SK-N-DZ (cell line): ENCODE measurements at regions not wholly inside any gene's neighbourhood (a gene's known extent, or its start where the extent isn't known, plus 50 kb on each side); places are given as distances from the start of the nearest gene placed in this dataset.
"Not testable (repeated sequence)": the region's sequence is repeated elsewhere in the genome, so short reads cannot be mapped to it uniquely, and the experiment has no call there.

Experiments used
- DNase-seq: peaks from one replicate; pipeline ENCODE4 v3.0.0-alpha.2; 2015; ENCODE audit warnings: low spot score

DNA sequence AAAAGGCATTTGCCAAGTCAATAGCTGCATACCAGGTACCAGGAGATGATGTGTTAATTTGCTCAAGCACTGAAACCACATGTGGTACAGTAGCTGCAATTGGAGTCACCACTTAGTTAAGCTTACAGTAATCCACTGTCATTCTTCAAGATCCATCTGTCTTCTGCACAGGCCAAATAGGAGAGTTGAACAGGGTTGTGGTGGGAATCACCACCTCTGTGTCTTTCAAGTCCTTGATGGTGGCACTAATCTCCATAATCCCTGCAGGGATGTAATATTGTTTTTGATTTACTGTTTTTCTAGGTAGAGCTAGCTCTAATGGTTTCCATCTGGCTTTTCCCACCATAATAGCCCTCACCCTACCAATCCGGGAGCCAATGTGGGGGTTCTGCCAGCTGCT lies 91.9 kb downstream of the FCRL5 start:
- DNase-seq = no peak

DNA sequence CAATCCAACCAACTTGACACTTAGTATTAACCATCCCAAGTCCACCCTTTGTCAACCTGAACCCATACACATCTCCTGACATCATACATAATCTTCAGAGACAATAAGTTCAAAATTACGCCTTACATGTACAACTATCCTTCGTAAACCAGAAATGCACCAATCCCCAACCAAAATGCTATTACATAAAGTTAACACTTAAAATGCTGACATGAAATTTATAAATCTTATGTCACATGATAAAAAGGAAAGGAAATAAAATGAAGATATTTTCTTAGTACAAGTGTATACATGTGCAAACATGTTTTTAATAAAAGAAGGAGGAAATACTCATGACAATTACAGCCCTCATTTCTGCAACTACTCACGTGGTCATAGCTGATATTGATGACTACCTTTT lies 95.0 kb downstream of the FCRL5 start:
- no peak for DNase-seq

DNA sequence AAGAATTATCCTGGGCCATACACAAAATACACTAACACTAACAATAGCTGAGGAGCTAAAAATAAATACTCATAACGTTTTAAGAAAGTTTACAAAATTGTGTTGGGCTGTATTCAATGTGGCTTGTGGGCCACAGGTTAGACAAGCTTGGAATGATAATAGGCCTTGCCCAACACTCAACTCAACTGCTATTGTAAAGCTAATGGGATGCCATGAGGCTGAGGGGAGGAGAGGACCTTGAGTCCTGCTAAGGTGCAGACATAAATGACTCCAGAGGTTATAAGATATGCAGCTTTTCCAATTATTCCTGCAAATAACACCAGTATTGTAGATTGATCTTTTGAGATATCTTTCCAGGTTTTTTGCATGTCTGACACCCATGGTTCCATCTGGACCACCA lies 97.0 kb downstream of the FCRL5 start:
- DNase-seq = no peak

DNA sequence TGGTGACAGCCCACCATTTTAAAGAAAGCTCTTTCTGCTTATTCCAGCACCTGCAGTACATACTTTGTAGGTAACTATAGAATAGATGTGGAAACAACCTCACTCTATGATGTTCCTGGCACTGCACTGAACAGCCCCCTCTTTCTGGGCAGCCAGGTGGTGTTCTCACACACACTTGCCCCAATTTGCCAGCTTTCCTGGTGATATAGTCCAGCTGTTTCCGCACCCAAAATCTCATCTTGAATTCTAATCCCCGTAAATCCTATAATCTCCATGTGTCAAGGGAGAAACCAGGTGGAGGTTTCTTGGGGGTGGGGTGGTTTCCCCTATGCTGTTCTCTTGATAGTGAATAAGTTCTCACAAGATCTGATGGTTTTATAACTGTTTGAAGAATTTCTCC lies 102.2 kb downstream of the FCRL5 start:
- DNase-seq = no peak

DNA sequence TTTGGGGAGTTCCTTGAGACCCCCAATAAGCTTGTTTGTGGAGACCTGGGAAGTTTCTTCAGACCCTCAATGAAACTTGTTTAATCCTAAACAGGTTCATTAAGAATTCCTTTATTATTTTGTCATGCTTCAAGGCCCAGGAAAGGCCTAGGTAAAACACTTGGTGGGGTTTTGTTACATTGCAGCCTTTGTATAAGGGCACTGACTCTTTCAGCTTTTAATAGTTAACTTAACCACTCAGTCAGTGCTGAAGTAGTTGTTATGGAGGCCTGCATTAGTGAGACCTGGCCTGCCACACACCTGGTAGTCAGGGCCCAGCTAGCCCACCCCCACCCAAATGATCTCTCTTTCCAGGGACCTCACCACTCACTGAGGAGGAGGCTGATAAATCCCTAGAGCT lies 103.7 kb downstream of the FCRL5 start:
- no peak for DNase-seq

DNA sequence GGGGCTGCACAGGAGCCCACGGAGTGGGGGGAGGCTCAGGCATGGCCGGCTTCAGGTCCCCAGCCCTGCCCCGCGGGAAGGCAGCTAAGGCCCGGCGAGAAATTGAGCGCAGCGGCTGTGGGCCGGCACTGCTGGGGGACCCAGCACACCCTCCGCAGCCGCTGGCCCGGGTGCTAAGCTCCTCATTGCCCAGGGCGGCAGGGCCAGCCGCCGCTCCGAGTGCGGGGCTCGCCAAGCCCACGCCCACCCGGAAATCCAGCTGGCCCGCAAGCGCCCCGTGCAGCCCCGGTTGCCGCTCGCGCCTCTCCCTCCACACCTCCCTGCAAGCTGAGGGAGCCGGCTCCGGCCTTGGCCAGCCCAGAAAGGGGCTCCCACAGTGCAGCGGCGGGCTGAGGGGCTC lies 106.0 kb downstream of the FCRL5 start:
- not testable (repeated sequence) for DNase-seq

DNA sequence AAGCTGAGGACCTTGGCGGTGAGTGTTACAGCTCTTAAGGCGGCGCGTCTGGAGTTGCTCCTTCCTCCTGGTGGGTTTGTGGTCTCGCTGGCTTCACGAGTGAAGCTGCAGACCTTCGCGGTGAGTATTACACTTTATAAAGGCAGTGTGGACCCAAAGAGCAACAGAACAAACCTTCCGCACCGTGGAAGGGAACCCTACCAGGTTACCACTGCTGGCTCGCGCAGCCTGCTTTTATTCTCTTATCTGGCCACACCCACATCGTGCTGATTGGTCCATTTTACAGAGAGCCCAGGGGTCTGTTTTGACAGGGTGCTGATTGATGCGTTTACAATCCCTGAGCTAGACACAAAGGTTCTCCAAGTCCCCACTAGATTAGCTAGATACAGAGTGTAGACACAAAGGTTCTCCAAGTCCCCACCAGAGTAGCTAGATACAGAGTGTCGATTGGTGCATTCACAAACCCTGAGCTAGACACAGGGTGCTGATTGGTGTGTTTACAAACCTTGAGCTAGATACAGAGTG lies 106.6 kb downstream of the FCRL5 start:
- DNase-seq = not testable (repeated sequence)

DNA sequence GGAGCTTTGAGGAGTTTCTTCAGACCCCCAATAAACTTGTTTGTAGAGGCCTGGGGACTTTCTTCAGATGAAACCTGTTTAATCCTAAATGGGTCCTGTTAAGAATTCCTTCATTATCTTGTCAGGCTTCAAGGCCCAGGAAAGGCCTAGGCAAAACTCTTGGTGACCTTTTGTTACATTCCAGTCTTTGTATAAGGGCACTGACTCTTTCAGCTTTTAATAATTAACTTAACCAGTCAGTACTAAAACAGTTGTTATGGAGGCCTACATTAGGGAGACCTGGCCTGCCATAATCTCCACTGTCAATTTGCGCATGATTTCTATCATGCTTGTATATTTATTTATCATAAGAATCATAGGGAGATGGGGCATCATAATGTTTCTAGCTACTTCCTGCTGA lies 110.2 kb downstream of the FCRL5 start:
- DNase-seq = no peak

DNA sequence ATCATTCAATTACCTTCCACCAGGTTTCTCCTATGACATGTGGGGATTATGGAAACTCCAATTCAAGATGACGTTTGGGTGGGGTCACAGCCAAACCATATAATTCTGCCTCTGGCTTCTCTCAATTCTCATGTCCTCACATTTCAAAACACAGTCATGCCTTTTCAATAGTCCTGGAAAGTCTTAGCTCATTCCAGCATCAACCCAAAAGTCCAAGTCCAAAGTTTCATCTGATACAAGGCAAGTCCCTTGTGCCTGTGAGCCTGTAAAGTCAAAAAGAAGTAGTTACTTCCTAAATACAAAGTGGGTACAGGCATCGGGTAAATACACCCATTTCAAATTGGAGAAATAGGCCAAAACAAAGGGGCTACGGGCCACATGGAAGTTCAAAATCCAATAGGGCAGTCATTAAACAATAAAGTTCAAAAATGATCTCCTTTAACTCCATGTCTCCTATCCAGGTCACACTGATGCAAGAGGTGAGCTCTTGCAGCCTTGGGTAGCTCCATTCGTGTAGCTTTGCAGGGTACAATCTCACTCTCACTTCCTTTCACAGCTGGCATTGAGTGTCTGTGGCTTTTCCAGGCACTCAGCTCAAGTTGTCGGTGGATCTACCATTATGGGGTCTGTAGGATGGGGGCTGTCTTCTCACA lies 112.9 kb downstream of the FCRL5 start:
- DNase-seq = no peak

DNA sequence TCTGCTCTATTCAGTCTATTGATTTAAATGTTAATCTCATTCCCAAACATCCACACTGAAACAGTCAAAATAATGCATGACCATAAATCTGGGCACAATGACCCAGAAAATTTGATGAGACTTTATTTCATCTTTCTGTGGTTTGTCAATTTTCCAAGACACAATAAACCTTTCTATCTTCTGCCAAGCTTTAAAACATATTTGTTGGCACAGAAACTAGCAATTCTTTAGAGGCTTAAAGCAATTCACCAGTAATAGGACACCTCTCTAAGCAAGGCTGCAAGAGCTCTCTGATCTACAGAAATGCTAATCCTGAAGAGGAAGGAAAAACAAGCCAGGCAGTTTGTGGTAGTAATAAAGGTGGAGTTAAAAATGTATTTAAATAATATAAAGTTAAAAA lies 113.7 kb downstream of the FCRL5 start:
- DNase-seq = no peak

DNA sequence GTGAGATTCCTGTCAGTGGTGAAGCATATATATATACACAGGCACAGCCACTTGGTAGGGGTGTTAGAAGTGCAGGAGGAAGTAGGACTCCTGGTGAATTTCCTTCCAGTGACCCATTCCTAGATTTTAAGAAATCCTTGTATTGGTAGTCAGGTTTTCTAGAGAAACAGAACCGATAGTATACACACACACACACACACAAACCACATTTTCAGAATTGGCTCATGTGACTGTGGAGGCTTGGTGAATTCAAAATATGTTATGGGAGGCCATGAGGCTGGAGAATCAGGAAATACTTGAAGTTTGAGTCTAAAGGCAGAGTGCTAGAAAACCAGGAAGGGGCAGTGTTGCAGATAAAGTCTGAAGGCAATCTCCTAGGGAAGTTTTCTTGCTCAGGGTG lies 114.2 kb downstream of the FCRL5 start:
- DNase-seq = no peak

DNA sequence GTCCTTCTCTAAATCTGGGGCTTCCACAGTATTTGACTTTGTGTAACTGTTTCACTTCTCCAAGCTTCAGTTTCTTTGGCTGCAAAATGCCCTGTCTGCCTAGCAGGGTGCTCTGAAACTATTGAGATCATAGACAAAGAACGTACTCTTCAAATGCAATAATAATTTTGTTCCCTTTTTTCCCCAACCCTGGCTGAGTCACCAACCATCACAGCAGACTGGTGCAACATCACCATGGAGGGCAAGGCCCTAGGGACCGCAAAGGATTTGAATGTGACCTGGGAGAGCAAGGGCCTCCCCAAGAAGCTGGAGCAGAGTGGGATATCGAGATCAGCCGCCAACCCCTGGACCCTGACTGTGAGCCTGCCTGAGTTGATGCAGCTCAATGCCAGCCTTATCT lies 115.0 kb downstream of the FCRL5 start:
- no peak for DNase-seq

DNA sequence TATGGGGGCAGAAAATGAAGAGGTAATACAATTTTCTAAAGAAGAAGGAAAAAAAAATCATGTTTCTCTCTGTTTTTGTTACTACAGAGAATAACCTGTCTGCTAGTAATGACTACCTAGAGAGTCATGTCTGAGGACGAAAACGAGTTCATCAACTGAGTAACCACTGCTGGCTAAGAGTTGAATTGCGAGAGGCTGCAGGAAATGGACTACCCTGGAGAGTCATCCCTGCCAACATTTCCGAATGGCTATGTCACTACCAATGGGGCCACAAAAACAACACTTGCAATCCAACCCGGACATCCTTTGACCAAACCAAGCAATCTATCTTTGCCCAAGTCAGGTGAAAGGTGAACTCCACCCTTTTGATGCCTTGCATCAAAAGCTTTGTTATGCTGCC lies 120.6 kb downstream of the FCRL5 start:
- no peak for DNase-seq

DNA sequence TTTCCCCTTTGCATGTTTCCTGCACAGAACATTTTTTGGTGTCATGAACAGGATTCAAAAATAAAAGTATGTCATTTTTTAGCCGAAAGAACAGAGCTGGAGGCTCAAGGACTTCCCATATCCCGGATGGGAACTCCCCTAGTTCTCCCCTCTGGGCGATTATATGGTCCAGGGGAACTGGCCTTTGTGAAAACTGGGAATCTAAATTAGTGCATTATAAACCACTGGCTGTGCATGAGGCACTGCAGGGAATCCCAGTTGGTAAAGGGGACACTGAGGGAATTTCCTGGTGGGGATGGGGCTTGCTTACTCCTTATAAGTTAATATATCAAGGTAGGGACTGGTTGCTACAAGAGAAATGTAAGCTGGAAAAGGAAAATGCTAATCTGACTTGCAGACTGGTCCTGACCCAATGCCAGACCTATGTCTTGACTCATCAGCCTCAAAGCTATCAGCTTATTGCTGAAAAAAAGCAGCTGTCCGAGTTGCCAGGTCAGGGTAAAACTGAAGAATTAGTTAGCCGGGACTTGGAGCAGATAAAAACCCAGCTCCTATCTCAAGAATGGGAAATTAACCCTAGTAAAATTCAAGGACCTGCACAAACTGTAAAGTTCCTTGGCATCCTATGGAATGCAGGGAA lies 122.6 kb downstream of the FCRL5 start:
- DNase-seq = no peak

DNA sequence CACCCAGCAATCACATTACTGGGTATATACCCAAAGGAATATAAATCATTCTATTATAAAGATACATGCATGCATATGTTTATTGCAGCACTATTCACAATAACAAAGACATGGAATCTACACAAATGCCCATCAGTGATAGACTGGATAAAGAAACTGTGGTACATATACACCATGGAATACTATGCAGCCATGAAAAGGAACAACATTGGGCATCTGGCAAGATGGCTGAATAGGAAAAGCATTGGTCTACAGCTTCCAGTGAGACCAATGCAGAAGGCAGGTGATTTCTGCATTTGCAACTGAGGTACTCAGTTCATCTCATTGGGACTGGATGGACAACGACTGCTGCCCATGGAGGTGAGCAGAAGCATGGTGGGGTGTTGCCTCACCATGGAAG lies 128.6 kb downstream of the FCRL5 start:
- DNase-seq = not testable (repeated sequence)

DNA sequence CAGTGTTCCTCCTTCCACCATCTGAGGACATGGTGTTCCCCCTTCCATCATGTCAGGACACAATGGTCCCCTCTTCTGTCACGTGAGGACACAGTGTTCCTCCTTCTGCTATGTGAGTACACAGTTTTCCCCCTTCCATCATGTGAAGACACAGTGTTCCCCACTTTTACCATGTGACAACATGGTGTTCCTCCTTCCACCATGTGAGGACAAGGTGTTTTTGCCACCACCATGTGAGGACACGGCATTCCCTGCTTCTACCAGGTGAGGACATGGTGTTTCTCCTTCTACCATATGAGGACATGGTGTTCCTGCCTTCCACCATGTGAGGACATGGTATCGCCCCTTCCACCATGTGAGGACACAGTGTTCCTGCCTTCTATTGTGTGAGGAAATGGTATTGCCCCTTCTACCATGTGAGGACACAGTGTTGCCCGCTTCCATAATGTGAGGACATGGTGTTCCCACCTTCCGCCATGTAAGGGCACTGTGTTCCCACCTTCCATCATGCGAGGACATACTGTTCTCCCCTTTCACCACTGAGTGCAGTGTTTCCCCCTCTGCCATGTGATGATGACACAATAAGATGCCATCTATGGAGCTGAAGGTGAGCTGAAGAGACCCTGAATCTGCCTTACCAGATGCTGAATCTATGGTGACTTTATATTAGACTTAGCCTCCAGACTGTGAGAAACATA lies 132.3 kb downstream of the FCRL5 start:
- DNase-seq = no peak

DNA sequence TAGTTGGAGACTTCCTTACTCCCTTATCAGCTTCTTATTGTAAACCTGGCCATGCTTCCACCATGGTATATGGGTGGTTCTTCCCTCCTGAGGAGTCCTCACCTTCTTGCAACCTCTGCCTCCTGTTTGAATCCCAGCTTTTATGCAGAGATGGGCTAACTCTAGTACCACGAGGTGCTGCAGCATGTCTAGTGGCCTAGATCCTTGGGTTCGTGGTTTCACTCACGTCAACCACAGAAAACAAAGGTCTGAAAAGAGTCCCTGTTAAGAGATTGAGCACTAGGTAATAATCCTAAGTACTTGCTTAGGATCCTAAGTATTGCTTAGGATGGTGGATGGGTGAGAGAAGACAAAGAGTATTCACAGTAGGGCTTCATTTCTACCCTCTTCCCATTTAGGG lies 133.7 kb downstream of the FCRL5 start:
- DNase-seq = no peak

DNA sequence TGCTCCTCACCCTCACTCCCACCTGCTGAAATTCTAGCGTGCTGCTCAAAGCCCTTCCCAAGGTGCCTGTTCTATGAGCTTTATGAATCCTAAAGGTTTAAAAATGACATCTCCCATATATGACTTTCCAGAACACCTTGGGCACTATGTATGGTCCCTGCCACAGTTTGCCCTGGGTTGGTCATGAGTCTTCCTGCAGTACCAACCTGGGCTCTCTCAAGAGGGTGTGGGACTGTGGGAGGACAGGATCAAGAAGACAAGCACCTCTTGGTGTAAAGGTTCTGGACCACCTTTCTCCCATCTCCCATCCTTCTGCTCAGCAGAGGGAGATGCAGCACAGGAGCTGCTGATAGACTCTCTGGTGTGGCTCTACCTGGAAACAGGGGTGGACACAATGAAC lies 134.1 kb downstream of the FCRL5 start:
- no peak for DNase-seq

DNA sequence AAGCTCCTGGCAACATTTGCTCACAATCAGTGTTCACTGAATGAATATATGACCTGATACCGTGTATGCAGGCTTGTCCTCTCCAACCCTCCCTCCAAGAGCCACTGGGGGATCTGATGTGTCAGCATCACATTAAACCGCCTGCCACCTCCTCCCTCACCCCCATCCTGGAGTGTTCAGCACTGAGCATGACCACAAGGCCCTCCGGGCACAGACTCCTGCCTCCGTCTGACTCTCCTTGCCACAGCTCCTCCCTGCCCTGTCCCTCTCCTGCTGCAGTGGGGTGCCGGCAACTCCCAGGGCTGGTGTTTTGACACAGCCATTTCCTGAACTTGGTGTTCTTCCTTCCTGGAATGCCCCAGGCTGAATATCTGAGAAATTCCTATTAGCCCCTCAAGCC lies 136.7 kb downstream of the FCRL5 start:
- DNase-seq = no peak

DNA sequence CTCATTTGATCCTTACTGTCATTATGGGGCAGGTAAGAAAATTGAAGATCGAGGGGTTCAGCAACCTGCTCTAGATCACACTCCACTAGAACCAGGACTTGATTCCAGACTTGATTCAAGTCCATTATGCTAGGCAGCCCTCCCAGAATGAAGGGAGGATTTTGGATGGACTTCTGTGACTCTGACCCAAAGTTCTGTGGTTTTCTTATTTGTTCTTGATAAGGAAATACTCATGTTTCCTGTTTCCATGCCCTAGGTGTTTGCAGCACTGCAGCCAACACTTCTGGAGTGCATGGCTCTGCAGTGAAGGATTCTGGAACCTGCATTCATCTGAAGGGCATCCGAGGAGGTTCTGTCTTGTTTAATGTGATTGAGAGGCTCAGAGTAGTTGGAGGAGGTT lies 140.0 kb downstream of the FCRL5 start:
- no peak for DNase-seq

DNA sequence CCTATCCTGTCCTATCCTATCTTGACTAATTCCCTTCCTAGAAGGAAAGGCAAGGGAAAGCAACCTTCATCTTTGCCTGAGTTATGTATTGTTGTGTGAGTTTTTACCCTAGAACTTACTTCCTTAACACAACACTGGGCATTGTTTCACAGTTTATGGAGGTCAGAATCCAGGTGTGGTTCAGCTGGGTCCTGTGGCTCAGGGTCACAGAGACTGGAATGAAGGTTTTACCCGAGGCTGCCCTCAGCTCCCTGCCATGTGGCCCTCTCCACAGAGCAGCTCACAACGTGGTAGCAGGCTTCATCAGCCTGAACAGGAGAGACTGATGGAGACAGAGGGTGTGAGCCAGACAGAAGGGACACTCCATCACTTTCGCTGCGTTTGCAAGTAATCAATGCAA lies 140.5 kb downstream of the FCRL5 start:
- no peak for DNase-seq

DNA sequence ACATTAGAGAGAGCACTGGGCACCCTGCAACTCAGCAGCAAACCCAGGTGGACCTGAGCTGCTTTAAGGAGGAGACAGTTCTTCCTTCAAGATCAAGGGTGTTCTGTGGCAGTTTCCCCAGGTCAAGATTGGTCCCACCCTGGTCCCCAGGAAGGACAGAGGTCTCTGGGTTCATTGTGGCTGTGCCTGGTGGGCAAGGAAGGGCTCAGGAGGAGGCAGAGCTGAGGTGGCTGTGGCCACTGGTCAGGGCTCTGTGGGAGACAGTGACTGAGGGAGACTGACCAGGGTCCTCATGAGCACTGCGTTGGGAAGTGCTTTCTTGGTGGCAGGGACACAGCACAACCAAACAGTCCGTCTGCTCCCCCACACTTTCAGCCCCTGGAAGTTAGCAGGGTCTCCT lies 141.3 kb downstream of the FCRL5 start:
- no peak for DNase-seq

DNA sequence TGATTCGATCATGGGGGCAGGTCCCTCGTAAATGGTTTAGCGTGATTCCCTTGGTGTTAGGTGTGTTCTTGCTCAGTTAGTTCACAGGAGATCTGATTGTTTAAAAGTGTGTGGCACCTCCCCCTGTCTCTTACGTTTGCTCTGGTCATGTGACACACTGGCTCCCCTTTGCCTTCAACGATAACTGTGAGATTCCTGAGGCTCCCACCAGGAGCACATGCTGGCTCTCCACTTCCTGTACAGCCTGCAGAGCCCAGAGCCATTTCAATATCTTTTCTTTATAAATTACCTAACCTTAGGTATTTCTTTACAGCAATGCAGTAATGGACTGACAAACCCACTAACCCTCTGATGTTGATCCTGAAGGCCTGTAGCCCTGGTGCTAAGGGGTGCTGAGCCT lies 141.9 kb downstream of the FCRL5 start:
- no peak for DNase-seq
